Transverse colon (tissue), 4 donors: ENCODE measurements at regions not wholly inside any gene's neighbourhood (a gene's known extent, or its start where the extent isn't known, plus 50 kb on each side); places are given as distances from the start of the nearest gene placed in this dataset.

Experiments used
- EP300 ChIP-seq: sonication (generic); formaldehyde crosslinking; IDR thresholded peaks from one replicate; pipeline ENCODE4 v1.6.1; 2017; ENCODE audit warnings: antibody characterized with exemption, low read depth
- POLR2A ChIP-seq: fragments of 450-650 bp; IDR thresholded peaks from one replicate; pipeline ENCODE4 v1.6.1; 2016; ENCODE audit warnings: antibody characterized with exemption, mild to moderate bottlenecking, moderate library complexity
- POLR2AphosphoS5 ChIP-seq, 3 donors: sonication (generic); formaldehyde crosslinking; IDR thresholded peaks; one replicate each; pipeline ENCODE4 v1.6.1; 2016; ENCODE audit warnings: antibody characterized with exemption in 3 of 3
- TF ChIP-seq, protein P1 (sequence below), 5 experiments: fragments of 200-600 bp in 3 of 5; fragments of 450-650 bp in 2 of 5; sonication (generic) in 3 of 5; IDR thresholded peaks; 1 replicate in 2 of 5; 2 replicates in 3 of 5; pipeline ENCODE4 v1.5.1; 2016 to 2017; ENCODE audit warnings: antibody characterized with exemption in 5 of 5, inconsistent platforms in 3 of 5, mild to moderate bottlenecking in 2 of 5, moderate library complexity in 1 of 5

DNA sequence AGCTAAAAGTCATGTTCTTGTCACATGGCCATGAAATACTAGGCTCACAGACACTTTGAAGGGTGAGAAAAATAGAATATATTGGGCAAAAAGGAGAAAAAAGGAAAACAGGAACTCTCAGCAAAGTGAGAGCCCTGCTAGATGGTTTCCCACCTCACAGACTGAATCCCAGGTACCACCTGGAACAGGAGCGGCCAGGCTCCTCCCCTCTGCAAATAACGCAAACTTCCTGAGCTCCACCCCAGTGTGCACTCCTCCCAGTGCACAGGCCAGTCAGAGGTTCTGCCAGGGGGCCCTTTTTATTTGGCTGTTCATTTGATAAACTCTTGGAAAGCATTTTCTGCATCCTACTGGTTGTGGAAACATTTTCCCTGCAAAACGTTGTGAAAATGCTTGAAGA, 780.4 kb downstream of the TBL1XR1 start:
- TF ChIP-seq POLR2A (no peak), POLR2AphosphoS5 (IDR thresholded peaks at IDR 0.05) (no peak), EP300 (no peak)
- TF ChIP-seq, protein P1, sequence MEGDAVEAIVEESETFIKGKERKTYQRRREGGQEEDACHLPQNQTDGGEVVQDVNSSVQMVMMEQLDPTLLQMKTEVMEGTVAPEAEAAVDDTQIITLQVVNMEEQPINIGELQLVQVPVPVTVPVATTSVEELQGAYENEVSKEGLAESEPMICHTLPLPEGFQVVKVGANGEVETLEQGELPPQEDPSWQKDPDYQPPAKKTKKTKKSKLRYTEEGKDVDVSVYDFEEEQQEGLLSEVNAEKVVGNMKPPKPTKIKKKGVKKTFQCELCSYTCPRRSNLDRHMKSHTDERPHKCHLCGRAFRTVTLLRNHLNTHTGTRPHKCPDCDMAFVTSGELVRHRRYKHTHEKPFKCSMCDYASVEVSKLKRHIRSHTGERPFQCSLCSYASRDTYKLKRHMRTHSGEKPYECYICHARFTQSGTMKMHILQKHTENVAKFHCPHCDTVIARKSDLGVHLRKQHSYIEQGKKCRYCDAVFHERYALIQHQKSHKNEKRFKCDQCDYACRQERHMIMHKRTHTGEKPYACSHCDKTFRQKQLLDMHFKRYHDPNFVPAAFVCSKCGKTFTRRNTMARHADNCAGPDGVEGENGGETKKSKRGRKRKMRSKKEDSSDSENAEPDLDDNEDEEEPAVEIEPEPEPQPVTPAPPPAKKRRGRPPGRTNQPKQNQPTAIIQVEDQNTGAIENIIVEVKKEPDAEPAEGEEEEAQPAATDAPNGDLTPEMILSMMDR (IDR thresholded peaks at IDR 0.05) = no peak
